ENCODE measurements at regions not wholly inside any gene's neighbourhood (a gene's known extent, or its start where the extent isn't known, plus 50 kb on each side); places are given as distances from the start of the nearest gene placed in this dataset.

GRCh38 chr2:60106836-60107529, 446.5 kb downstream of the BCL11A start:
- H3K27ac ChIP-seq (ENCODE audit: low read length): peak overlapping the region; percentile 97
- DNase-seq: no peak
- H4K20me1 ChIP-seq (ENCODE audit: insufficient read depth, low read length): no peaks in the 10 kb centered on the region
- no peak overlapping the region; the same call in 1 of the 2 replicates for H3K4me2 ChIP-seq (ENCODE audit: insufficient read depth, low read length)
- no peaks in the 10 kb centered on the region for H3K27me3 ChIP-seq (ENCODE audit: insufficient read depth, low read length, poor library complexity)
- peak overlapping the region; percentile 69 for H2AFZ ChIP-seq (ENCODE audit: low read depth, low read length)
- TF ChIP-seq EZH2 (IDR thresholded peaks at IDR 0.05; ENCODE audit: borderline replicate concordance, low read depth, low read length, severe bottlenecking): no peak
- no peak for TF ChIP-seq CTCF (IDR thresholded peaks at IDR 0.05; ENCODE audit: borderline replicate concordance, extremely low read depth, low read length, poor library complexity, severe bottlenecking)
- H3K36me3 ChIP-seq (ENCODE audit: insufficient read depth, low read length): no peaks in the 10 kb centered on the region
- peaks cover 60% of the 10 kb centered on the region for H3K4me1 ChIP-seq (ENCODE audit: insufficient read depth, low read length)
- H3K4me3 ChIP-seq (ENCODE audit: low read depth in 1 of 2, low read length in 2 of 2): peak overlapping the region in 1 of 2 experiments; percentile 50; a peak in 1 of 4 replicates
- peak overlapping the region; percentile 64 for H3K9ac ChIP-seq (ENCODE audit: low read depth, low read length)
- H3K79me2 ChIP-seq (ENCODE audit: insufficient read depth, low read length): no peaks in the 10 kb centered on the region
- H3K9me3 ChIP-seq (ENCODE audit: insufficient read depth, low read length, severe bottlenecking): no peaks in the 10 kb centered on the region
- ATAC-seq (ENCODE audit: insufficient read depth, low read depth): no peak

- Histone ChIP-seq H3K4me3 (ENCODE audit: low read depth in 1 of 2, low read length in 2 of 2) (peak overlapping the region in 1 of 2 experiments; percentile 50; a peak in 1 of 4 replicates), H3K4me1 (ENCODE audit: insufficient read depth, low read length) (peaks cover 71% of the 10 kb centered on the region), H3K9ac (ENCODE audit: low read depth, low read length) (peak overlapping the region; percentile 64), H3K4me2 (ENCODE audit: insufficient read depth, low read length) (peak overlapping the region; percentile 64), H3K27me3 (ENCODE audit: insufficient read depth, low read length, poor library complexity) (no peaks in the 10 kb centered on the region), H3K79me2 (ENCODE audit: insufficient read depth, low read length) (peaks cover 3% of the 10 kb centered on the region; the same call in 1 of the 2 replicates), H3K36me3 (ENCODE audit: insufficient read depth, low read length) (no peaks in the 10 kb centered on the region), H2AFZ (ENCODE audit: low read depth, low read length) (peak overlapping the region; percentile 69), H3K27ac (ENCODE audit: low read length) (peak overlapping the region; percentile 97), H3K9me3 (ENCODE audit: insufficient read depth, low read length, severe bottlenecking) (no peaks in the 10 kb centered on the region), H4K20me1 (ENCODE audit: insufficient read depth, low read length) (no peaks in the 10 kb centered on the region)
- DNase-seq (peak; percentile 91), ATAC-seq (ENCODE audit: insufficient read depth, low read depth) (peak; percentile 83)
- TF ChIP-seq EZH2 (IDR thresholded peaks at IDR 0.05; ENCODE audit: borderline replicate concordance, low read depth, low read length, severe bottlenecking) (no peak), CTCF (IDR thresholded peaks at IDR 0.05; ENCODE audit: borderline replicate concordance, extremely low read depth, low read length, poor library complexity, severe bottlenecking) (no peak)
These were observed 447.5 kb downstream of the BCL11A start for GRCh38 chr2:60105906-60106305.

GRCh38 chr2:60104514-60105505, 448.6 kb downstream of the BCL11A start:
- H3K9ac ChIP-seq (ENCODE audit: low read depth, low read length): peak overlapping the region; percentile 64
- DNase-seq (peak; percentile 73), ATAC-seq (ENCODE audit: insufficient read depth, low read depth) (peak; percentile 58)
- H3K4me1 ChIP-seq (ENCODE audit: insufficient read depth, low read length): peaks cover 82% of the 10 kb centered on the region
- H4K20me1 ChIP-seq (ENCODE audit: insufficient read depth, low read length): no peaks in the 10 kb centered on the region
- peak overlapping the region; percentile 97 for H3K27ac ChIP-seq (ENCODE audit: low read length)
- peak overlapping the region; percentile 58 for H2AFZ ChIP-seq (ENCODE audit: low read depth, low read length)
- no peaks in the 10 kb centered on the region for H3K9me3 ChIP-seq (ENCODE audit: insufficient read depth, low read length, severe bottlenecking)
- peak overlapping the region; percentile 64 for H3K4me2 ChIP-seq (ENCODE audit: insufficient read depth, low read length)
- H3K4me3 ChIP-seq (ENCODE audit: low read depth in 1 of 2, low read length in 2 of 2): peak overlapping the region in 1 of 2 experiments; percentile 50; a peak in 2 of 4 replicates
- TF ChIP-seq EZH2 (IDR thresholded peaks at IDR 0.05; ENCODE audit: borderline replicate concordance, low read depth, low read length, severe bottlenecking) (no peak), CTCF (IDR thresholded peaks at IDR 0.05; ENCODE audit: borderline replicate concordance, extremely low read depth, low read length, poor library complexity, severe bottlenecking) (no peak)
- H3K27me3 ChIP-seq (ENCODE audit: insufficient read depth, low read length, poor library complexity): no peaks in the 10 kb centered on the region
- H3K36me3 ChIP-seq (ENCODE audit: insufficient read depth, low read length): no peaks in the 10 kb centered on the region
- peaks cover 10% of the 10 kb centered on the region; the same call in 1 of the 2 replicates for H3K79me2 ChIP-seq (ENCODE audit: insufficient read depth, low read length)
